ENCODE measurements at regions not wholly inside any gene's neighbourhood (a gene's known extent, or its start where the extent isn't known, plus 50 kb on each side); places are given as distances from the start of the nearest gene placed in this dataset.

DNA sequence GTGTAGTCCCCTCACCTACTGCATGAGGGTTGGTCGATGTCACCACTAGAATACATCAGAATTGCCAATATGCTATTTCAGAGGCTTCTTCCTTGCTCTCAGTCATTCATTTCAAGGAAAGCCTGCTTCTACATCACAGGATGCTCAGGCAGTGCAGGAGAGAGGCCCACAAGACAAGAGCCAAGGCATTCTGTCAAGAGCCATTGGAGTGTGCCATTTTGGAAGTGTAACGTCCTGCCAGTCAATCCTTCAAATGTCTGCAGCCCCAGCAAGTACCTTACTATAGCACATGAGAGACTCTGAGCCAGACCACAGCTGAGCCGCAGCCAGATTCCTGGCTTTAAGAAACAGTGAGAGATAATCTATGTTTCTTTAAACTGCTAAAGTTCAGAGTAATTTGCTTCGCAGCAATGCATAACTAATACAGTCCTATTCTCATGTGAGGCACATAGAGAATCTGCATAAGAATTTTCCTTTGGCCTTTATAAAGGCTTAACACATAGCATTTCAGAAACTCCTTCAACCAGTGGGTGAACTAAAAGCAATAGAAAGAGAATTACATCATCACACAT lies 166.5 kb upstream of the GNAI1 start:
- H3K9me3 ChIP-seq (ENCODE audit: control insufficient read depth, insufficient read depth, low read length), result no peaks in the 10 kb centered on the region
- no peak overlapping the region for H3K27ac ChIP-seq (ENCODE audit: low read length)
- no peak overlapping the region for H3K4me3 ChIP-seq (ENCODE audit: low read length)
- no peaks in the 10 kb centered on the region for H3K27me3 ChIP-seq (ENCODE audit: control insufficient read depth, insufficient read depth, low read length)
- DNase-seq (ENCODE audit: low read depth, low spot score), result peak; percentile 13
- H3K4me1 ChIP-seq (ENCODE audit: control insufficient read depth, insufficient read depth, low read length), result 0 out of 2 replicates have a peak, but pooled peaks cover 2% of the 10 kb centered on the region
- no peaks in the 10 kb centered on the region for H3K36me3 ChIP-seq (ENCODE audit: control insufficient read depth, insufficient read depth, low read length)
- no CpG with 5 or more reads among the region's 4 CpGs for WGBS (ENCODE audit: insufficient coverage, insufficient read length)

GRCh38 chr7:79965946-79966345 lies 168.7 kb upstream of the GNAI1 start:
- Histone ChIP-seq H3K4me1 (ENCODE audit: control insufficient read depth, insufficient read depth, low read length) (0 out of 2 replicates have a peak, but pooled peaks cover 2% of the 10 kb centered on the region), H3K27me3 (ENCODE audit: control insufficient read depth, insufficient read depth, low read length) (no peaks in the 10 kb centered on the region), H3K9me3 (ENCODE audit: control insufficient read depth, insufficient read depth, low read length) (no peaks in the 10 kb centered on the region), H3K27ac (ENCODE audit: low read length) (no peak overlapping the region), H3K36me3 (ENCODE audit: control insufficient read depth, insufficient read depth, low read length) (no peaks in the 10 kb centered on the region), H3K4me3 (ENCODE audit: low read length) (no peak overlapping the region)
- DNase-seq (ENCODE audit: low read depth, low spot score), result no peak
- no CpG with 5 or more reads among the region's 4 CpGs for WGBS (ENCODE audit: insufficient coverage, insufficient read length)

DNA sequence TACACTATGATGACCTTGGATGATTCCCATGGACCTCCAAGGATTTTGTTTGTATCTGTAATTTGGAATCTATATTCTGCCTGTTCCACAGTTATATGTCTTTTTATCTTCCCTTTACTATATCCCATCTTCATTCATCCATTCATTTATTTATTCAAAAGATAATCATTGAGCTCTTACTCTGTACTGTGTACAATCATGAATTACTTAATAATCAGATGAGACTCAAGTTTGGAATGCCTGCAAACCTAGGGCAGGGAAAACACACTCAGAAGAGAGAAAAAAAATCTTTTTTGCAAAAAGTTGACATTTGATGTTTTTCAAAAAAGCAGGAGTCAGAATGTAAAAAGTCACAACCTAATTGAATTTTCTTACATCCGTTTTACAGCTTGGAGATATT lies 170.2 kb upstream of the GNAI1 start:
- no peak overlapping the region for H3K27ac ChIP-seq (ENCODE audit: low read length)
- 0 out of 2 replicates have a peak, but pooled peaks cover 2% of the 10 kb centered on the region for H3K4me1 ChIP-seq (ENCODE audit: control insufficient read depth, insufficient read depth, low read length)
- no peaks in the 10 kb centered on the region for H3K9me3 ChIP-seq (ENCODE audit: control insufficient read depth, insufficient read depth, low read length)
- WGBS (ENCODE audit: insufficient coverage, insufficient read length), result no CpG with 5 or more reads among the region's 1 CpG
- DNase-seq (ENCODE audit: low read depth, low spot score), result no peak
- no peaks in the 10 kb centered on the region for H3K27me3 ChIP-seq (ENCODE audit: control insufficient read depth, insufficient read depth, low read length)
- H3K4me3 ChIP-seq (ENCODE audit: low read length), result no peak overlapping the region
- no peaks in the 10 kb centered on the region for H3K36me3 ChIP-seq (ENCODE audit: control insufficient read depth, insufficient read depth, low read length)

DNA sequence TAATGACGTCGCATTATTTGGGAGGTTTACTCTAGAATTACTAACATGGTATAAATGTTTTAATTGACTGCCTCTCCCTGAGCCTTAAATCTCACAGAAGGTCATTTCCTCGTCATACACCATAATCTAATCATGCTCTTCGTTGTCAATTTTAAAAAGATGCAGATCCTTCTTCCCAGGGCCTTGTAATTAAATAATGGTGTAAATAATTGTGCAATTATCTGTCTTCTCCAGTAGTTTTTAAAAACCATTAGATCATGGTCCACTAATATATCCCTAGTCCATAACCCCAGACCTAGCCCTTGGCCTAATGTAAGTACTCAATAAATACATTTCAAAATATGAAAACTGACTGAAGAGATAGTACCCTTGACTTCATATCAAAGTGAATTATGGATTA lies 181.5 kb upstream of the GNAI1 start:
- DNase-seq (ENCODE audit: low read depth, low spot score), result no peak
- no peak overlapping the region for H3K27ac ChIP-seq (ENCODE audit: low read length)
- no peaks in the 10 kb centered on the region for H3K36me3 ChIP-seq (ENCODE audit: control insufficient read depth, insufficient read depth, low read length)
- H3K27me3 ChIP-seq (ENCODE audit: control insufficient read depth, insufficient read depth, low read length), result no peaks in the 10 kb centered on the region
- no peaks in the 10 kb centered on the region for H3K9me3 ChIP-seq (ENCODE audit: control insufficient read depth, insufficient read depth, low read length)
- no peak overlapping the region for H3K4me3 ChIP-seq (ENCODE audit: low read length)
- H3K4me1 ChIP-seq (ENCODE audit: control insufficient read depth, insufficient read depth, low read length), result no peaks in the 10 kb centered on the region
- WGBS (ENCODE audit: insufficient coverage, insufficient read length), result no CpG with 5 or more reads among the region's 4 CpGs

- Histone ChIP-seq H3K27ac (ENCODE audit: low read length) (no peak overlapping the region), H3K27me3 (ENCODE audit: control insufficient read depth, insufficient read depth, low read length) (no peaks in the 10 kb centered on the region), H3K9me3 (ENCODE audit: control insufficient read depth, insufficient read depth, low read length) (no peaks in the 10 kb centered on the region), H3K4me3 (ENCODE audit: low read length) (no peak overlapping the region), H3K36me3 (ENCODE audit: control insufficient read depth, insufficient read depth, low read length) (no peaks in the 10 kb centered on the region), H3K4me1 (ENCODE audit: control insufficient read depth, insufficient read depth, low read length) (no peaks in the 10 kb centered on the region)
- WGBS (ENCODE audit: insufficient coverage, insufficient read length), result no CpG with 5 or more reads among the region's 1 CpG
- DNase-seq (ENCODE audit: low read depth, low spot score), result no peak
Observed at GRCh38 chr7:79952399-79952798, 182.2 kb upstream of the GNAI1 start.

GRCh38 chr7:79951415-79951814 lies 183.2 kb upstream of the GNAI1 start:
- no peak overlapping the region for H3K4me3 ChIP-seq (ENCODE audit: low read length)
- H3K9me3 ChIP-seq (ENCODE audit: control insufficient read depth, insufficient read depth, low read length), result no peaks in the 10 kb centered on the region
- H3K27ac ChIP-seq (ENCODE audit: low read length), result no peak overlapping the region
- H3K27me3 ChIP-seq (ENCODE audit: control insufficient read depth, insufficient read depth, low read length), result no peaks in the 10 kb centered on the region
- H3K4me1 ChIP-seq (ENCODE audit: control insufficient read depth, insufficient read depth, low read length), result no peaks in the 10 kb centered on the region
- H3K36me3 ChIP-seq (ENCODE audit: control insufficient read depth, insufficient read depth, low read length), result no peaks in the 10 kb centered on the region
- DNase-seq (ENCODE audit: low read depth, low spot score), result no peak
- WGBS (ENCODE audit: insufficient coverage, insufficient read length), result 100% methylated on average over 1 of the region's 2 CpGs

GRCh38 chr7:79949778-79950177 lies 184.9 kb upstream of the GNAI1 start:
- no CpG with 5 or more reads among the region's 3 CpGs for WGBS (ENCODE audit: insufficient coverage, insufficient read length)
- no peaks in the 10 kb centered on the region for H3K4me1 ChIP-seq (ENCODE audit: control insufficient read depth, insufficient read depth, low read length)
- H3K9me3 ChIP-seq (ENCODE audit: control insufficient read depth, insufficient read depth, low read length), result no peaks in the 10 kb centered on the region
- H3K4me3 ChIP-seq (ENCODE audit: low read length), result no peak overlapping the region
- DNase-seq (ENCODE audit: low read depth, low spot score), result no peak
- no peaks in the 10 kb centered on the region for H3K36me3 ChIP-seq (ENCODE audit: control insufficient read depth, insufficient read depth, low read length)
- H3K27me3 ChIP-seq (ENCODE audit: control insufficient read depth, insufficient read depth, low read length), result no peaks in the 10 kb centered on the region
- no peak overlapping the region for H3K27ac ChIP-seq (ENCODE audit: low read length)

DNA sequence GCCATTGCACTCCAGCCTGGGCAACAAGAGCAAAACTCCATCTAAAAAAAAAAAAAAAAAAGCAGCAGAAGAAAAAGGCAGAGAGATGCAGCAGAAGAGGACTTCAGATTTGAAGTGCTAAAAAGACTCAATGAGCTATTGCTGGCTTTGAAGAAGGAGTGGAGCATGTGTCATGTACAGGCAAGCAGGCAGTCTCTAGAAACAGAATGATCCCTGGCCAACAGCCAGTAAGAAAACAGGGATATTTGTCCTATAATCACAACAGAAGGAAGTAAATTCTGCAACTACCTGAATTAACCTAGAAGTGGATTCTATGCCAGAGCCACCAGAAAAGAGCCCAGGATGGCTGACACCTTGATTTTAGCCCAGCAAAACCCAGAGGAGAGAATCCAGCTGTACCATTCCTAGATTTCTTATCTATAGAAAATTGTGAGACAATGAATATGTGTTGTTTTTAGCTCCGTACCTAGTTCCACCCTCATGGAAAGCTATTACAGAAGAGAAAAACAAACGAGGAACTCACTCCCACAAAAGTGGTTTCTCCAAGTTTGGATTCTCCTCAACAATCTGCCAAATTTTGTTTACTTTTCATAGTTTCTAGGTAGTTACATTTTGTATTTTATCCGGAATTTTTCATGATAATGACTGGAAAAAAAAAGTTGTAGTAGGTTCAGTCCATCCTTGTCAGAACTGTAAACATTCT lies 198.2 kb upstream of the GNAI1 start:
- WGBS (ENCODE audit: insufficient coverage, insufficient read length), result no CpG with 5 or more reads among the region's 3 CpGs
- no peak for DNase-seq (ENCODE audit: low read depth, low spot score)

DNA sequence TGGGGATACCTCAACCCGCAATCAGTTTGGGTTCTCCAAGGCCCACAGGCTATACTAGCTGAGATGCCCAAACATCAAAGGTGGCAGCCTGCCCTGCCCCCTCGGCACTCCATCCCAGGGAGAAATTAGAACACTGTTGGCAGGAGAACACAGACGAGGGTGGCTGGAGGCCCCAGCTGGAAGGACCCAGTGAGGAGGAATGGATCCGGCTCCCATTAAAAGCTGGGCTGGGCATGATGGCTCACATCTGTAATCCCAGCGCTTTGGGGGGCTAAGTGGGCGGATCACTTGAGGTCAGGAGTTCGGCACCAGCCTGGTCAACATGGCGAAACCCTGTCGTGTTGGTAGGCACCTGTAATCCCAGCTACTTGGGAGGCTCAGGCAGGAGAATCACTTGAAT lies 199.9 kb upstream of the GNAI1 start:
- Histone ChIP-seq H3K4me3 (ENCODE audit: low read length) (no peak overlapping the region), H3K27ac (ENCODE audit: low read length) (no peak overlapping the region), H3K9me3 (ENCODE audit: control insufficient read depth, insufficient read depth, low read length) (no peaks in the 10 kb centered on the region), H3K4me1 (ENCODE audit: control insufficient read depth, insufficient read depth, low read length) (no peaks in the 10 kb centered on the region), H3K36me3 (ENCODE audit: control insufficient read depth, insufficient read depth, low read length) (no peaks in the 10 kb centered on the region), H3K27me3 (ENCODE audit: control insufficient read depth, insufficient read depth, low read length) (no peaks in the 10 kb centered on the region)
- WGBS (ENCODE audit: insufficient coverage, insufficient read length), result no CpG with 5 or more reads among the region's 9 CpGs
- no peak for DNase-seq (ENCODE audit: low read depth, low spot score)

More for the DNA sequence above, 198.2 kb upstream of the GNAI1 start:
- no peaks in the 10 kb centered on the region for H3K9me3 ChIP-seq (ENCODE audit: control insufficient read depth, insufficient read depth, low read length)
- no peaks in the 10 kb centered on the region for H3K4me1 ChIP-seq (ENCODE audit: control insufficient read depth, insufficient read depth, low read length)
- H3K27ac ChIP-seq (ENCODE audit: low read length), result no peak overlapping the region
- no peak overlapping the region for H3K4me3 ChIP-seq (ENCODE audit: low read length)
- no peaks in the 10 kb centered on the region for H3K36me3 ChIP-seq (ENCODE audit: control insufficient read depth, insufficient read depth, low read length)
- H3K27me3 ChIP-seq (ENCODE audit: control insufficient read depth, insufficient read depth, low read length), result no peaks in the 10 kb centered on the region

- Histone ChIP-seq H3K4me1 (ENCODE audit: control insufficient read depth, insufficient read depth, low read length) (no peaks in the 10 kb centered on the region), H3K9me3 (ENCODE audit: control insufficient read depth, insufficient read depth, low read length) (no peaks in the 10 kb centered on the region), H3K4me3 (ENCODE audit: low read length) (no peak overlapping the region), H3K27ac (ENCODE audit: low read length) (no peak overlapping the region), H3K36me3 (ENCODE audit: control insufficient read depth, insufficient read depth, low read length) (no peaks in the 10 kb centered on the region), H3K27me3 (ENCODE audit: control insufficient read depth, insufficient read depth, low read length) (no peaks in the 10 kb centered on the region)
- no peak for DNase-seq (ENCODE audit: low read depth, low spot score)
- no CpG with 5 or more reads among the region's 3 CpGs for WGBS (ENCODE audit: insufficient coverage, insufficient read length)
Observed at GRCh38 chr7:79933144-79933543, 201.5 kb upstream of the GNAI1 start.

DNA sequence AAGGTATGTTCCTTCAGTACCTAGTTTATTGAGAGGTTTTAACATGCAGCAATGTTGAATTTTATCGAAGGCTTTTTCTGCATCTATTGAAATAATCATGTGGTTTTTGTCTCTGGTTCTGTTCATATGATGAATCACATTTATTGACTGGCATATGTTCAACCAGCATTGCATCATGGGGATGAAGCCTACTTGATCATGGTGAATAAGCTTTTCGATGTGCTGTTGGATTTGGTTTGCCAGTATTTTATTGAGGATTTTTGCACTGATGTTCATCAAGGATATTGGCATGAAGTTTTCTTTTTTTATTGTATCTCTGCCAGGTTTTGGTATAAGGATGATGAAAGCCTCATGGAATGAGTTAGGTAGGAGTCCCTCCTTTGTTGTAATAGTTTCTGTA lies 204.0 kb upstream of the GNAI1 start:
- DNase-seq (ENCODE audit: low read depth, low spot score), result no peak
- H3K27me3 ChIP-seq (ENCODE audit: control insufficient read depth, insufficient read depth, low read length), result no peaks in the 10 kb centered on the region
- H3K27ac ChIP-seq (ENCODE audit: low read length), result no peak overlapping the region
- H3K4me1 ChIP-seq (ENCODE audit: control insufficient read depth, insufficient read depth, low read length), result no peaks in the 10 kb centered on the region
- H3K4me3 ChIP-seq (ENCODE audit: low read length), result no peak overlapping the region
- no peaks in the 10 kb centered on the region for H3K9me3 ChIP-seq (ENCODE audit: control insufficient read depth, insufficient read depth, low read length)
- no peaks in the 10 kb centered on the region for H3K36me3 ChIP-seq (ENCODE audit: control insufficient read depth, insufficient read depth, low read length)
- WGBS (ENCODE audit: insufficient coverage, insufficient read length), result no CpG with 5 or more reads among the region's 2 CpGs

All from iPS DF 6.9 (cell line).